SK-N-SH (cell line): ENCODE measurements at regions not wholly inside any gene's neighbourhood (a gene's known extent, or its start where the extent isn't known, plus 50 kb on each side); places are given as distances from the start of the nearest gene placed in this dataset.

ENCODE experiments used
- CTCF ChIA-PET: fragments of 300-600, 350-600 bp; formaldehyde crosslinking; extraction: SDS; loops from one replicate; lab custom pipeline; 2021; lab: Yijun Ruan, JAX
- POLR2A ChIA-PET: fragments of 350-600 bp; sonication (Branson Sonifier 250); formaldehyde crosslinking; extraction: SDS; loops from one replicate; lab custom pipeline; 2020; ENCODE audit warnings: antibody characterized with exemption, inconsistent platforms; lab: Yijun Ruan, JAX
- DNase-seq: peaks from one replicate; pipeline ENCODE4 v3.0.0; 2012
- H2AFZ ChIP-seq: fragments of 200-600 bp; sonication (generic); 2 replicates; pipeline ENCODE4 v1.8.1; 2016; ENCODE audit warnings: antibody characterized with exemption, mild to moderate bottlenecking, low read depth
- H3F3A ChIP-seq: fragments of 200-600 bp; sonication (generic); replicated peaks from 2 replicates; pipeline ENCODE3; 2016; ENCODE audit warnings: antibody characterized with exemption, mild to moderate bottlenecking; ENCODE audit not compliant: insufficient read depth
- H3K27ac ChIP-seq, 2 experiments: fragments of 200-500 bp in 1 of 2; fragments of 200-600 bp in 1 of 2; sonication (Bioruptor generic) in 1 of 2; sonication (generic), shearing (Covaris generic) in 1 of 2; 2 replicates each; pipeline versions ENCODE4 v1.5.1 to v1.6.1; 2014 to 2016; ENCODE audit warnings: low read depth in 2 of 2, inconsistent platforms in 1 of 2, low read length in 1 of 2, mild to moderate bottlenecking in 1 of 2, mixed read lengths in 1 of 2
- H3K27me3 ChIP-seq: fragments of 200-600 bp; sonication (generic), shearing (Covaris generic); 2 replicates; pipeline ENCODE4 v1.6.1; 2016; ENCODE audit warnings: mixed run types; ENCODE audit not compliant: insufficient read depth
- H3K36me3 ChIP-seq, 2 experiments: fragments of 200-500 bp in 1 of 2; fragments of 200-600 bp in 1 of 2; sonication (Bioruptor generic) in 1 of 2; sonication (generic) in 1 of 2; replicated peaks in 1 of 2; 2 replicates each; pipeline versions ENCODE3 to v1.5.1; 2014 to 2016; ENCODE audit warnings: low read length in 1 of 2, mild to moderate bottlenecking in 1 of 2; ENCODE audit not compliant: insufficient read depth in 2 of 2, control insufficient read depth in 1 of 2
- H3K4me1 ChIP-seq, 2 experiments: fragments of 200-500 bp in 1 of 2; fragments of 200-600 bp in 1 of 2; sonication (Bioruptor generic) in 1 of 2; sonication (generic), shearing (Covaris generic) in 1 of 2; 2 replicates each; pipeline versions ENCODE4 v1.5.1 to v1.6.1; 2014 to 2016; ENCODE audit warnings: low read depth in 1 of 2, low read length in 1 of 2, mixed run types in 1 of 2; ENCODE audit not compliant: insufficient read depth in 2 of 2, control insufficient read depth in 1 of 2
- H3K4me2 ChIP-seq: fragments of 200-600 bp; sonication (generic), shearing (Covaris generic); 2 replicates; pipeline ENCODE4 v1.6.1; 2017; ENCODE audit warnings: mixed run types
- H3K4me3 ChIP-seq, 2 experiments: fragments of 200-500 bp in 1 of 2; fragments of 200-600 bp in 1 of 2; sonication (Bioruptor generic) in 1 of 2; sonication (generic), shearing (Covaris generic) in 1 of 2; 2 replicates each; pipeline versions ENCODE4 v1.5.1 to v1.8.1; 2014 to 2016; ENCODE audit warnings: low read depth in 2 of 2, inconsistent platforms in 1 of 2, low read length in 1 of 2, mild to moderate bottlenecking in 1 of 2, mixed read lengths in 1 of 2, moderate library complexity in 1 of 2
- H3K79me2 ChIP-seq: fragments of 200-600 bp; sonication (generic); 2 replicates; pipeline ENCODE4 v1.8.1; 2017; ENCODE audit warnings: mild to moderate bottlenecking; ENCODE audit not compliant: insufficient read depth
- H3K9ac ChIP-seq: fragments of 200-600 bp; sonication (generic); 2 replicates; pipeline ENCODE4 v1.6.1; 2017; ENCODE audit warnings: mixed run types
- H3K9me2 ChIP-seq: fragments of 200-600 bp; sonication (generic); 2 replicates; pipeline ENCODE4 v1.6.1; 2017; ENCODE audit warnings: mixed run types
- H3K9me3 ChIP-seq: fragments of 200-600 bp; sonication (generic); 2 replicates; pipeline ENCODE4 v1.6.1; 2017; ENCODE audit warnings: mixed run types, mild to moderate bottlenecking, moderate library complexity
- H4K20me1 ChIP-seq: fragments of 200-600 bp; sonication (generic); 2 replicates; pipeline ENCODE4 v1.6.1; 2017; ENCODE audit warnings: mild to moderate bottlenecking, mixed run types; ENCODE audit not compliant: insufficient read depth
- CHD2 ChIP-seq: fragments of 150-350 bp; IDR thresholded peaks from 2 replicates; pipeline ENCODE4 v1.6.1; 2018; ENCODE audit warnings: low read length; ENCODE audit not compliant: partially characterized antibody
- ELF1 ChIP-seq: IDR thresholded peaks from 2 replicates; pipeline ENCODE4 v1.4.0; 2012
- EP300 ChIP-seq, 2 experiments: IDR thresholded peaks; 2 replicates each; pipeline versions ENCODE4 v1.4.0 to v1.6.1; 2012; ENCODE audit warnings: borderline replicate concordance in 1 of 2, low read depth in 1 of 2, low read length in 1 of 2
- EZH2phosphoT487 ChIP-seq: fragments of 200-600 bp; sonication (generic); IDR thresholded peaks from 2 replicates; pipeline ENCODE4 v1.6.1; 2017; ENCODE audit warnings: low read depth, mixed run types, mild to moderate bottlenecking, antibody characterized with exemption, moderate library complexity, borderline replicate concordance
- FOSL2 ChIP-seq: IDR thresholded peaks from 2 replicates; pipeline ENCODE4 v1.4.0; 2012; ENCODE audit warnings: low read depth, mild to moderate bottlenecking, moderate library complexity, borderline replicate concordance
- FOXJ3 ChIP-seq: sonication (generic); formaldehyde crosslinking; IDR thresholded peaks from 2 replicates; pipeline ENCODE4 v1.5.1; 2020; ENCODE audit warnings: mild to moderate bottlenecking, missing genetic modification reagents
- GABPA ChIP-seq: IDR thresholded peaks from 2 replicates; pipeline ENCODE4 v1.4.0; 2012; ENCODE audit warnings: low read depth, mild to moderate bottlenecking
- GATA2 ChIP-seq: sonication (generic); formaldehyde crosslinking; IDR thresholded peaks from 2 replicates; pipeline ENCODE4 v1.5.0; 2020; ENCODE audit warnings: mild to moderate bottlenecking, missing genetic modification reagents
- MEF2A ChIP-seq: IDR thresholded peaks from 2 replicates; pipeline ENCODE4 v1.4.0; 2012; ENCODE audit warnings: low read depth, borderline replicate concordance
- MXI1 ChIP-seq: IDR thresholded peaks from 2 replicates; pipeline ENCODE4 v1.6.1; 2012; ENCODE audit warnings: mild to moderate bottlenecking, low read depth, low read length, improper control_type of control experiment
- NFIC ChIP-seq: IDR thresholded peaks from 2 replicates; pipeline ENCODE4 v1.4.0; 2012; ENCODE audit warnings: borderline replicate concordance
- RAD21 ChIP-seq: IDR thresholded peaks from 2 replicates; pipeline ENCODE4 v1.6.1; 2012; ENCODE audit warnings: mild to moderate bottlenecking, low read length
- RFX5 ChIP-seq: IDR thresholded peaks from 2 replicates; pipeline ENCODE4 v1.6.1; 2012; ENCODE audit warnings: mild to moderate bottlenecking, improper control_type of control experiment, low read length
- SIN3A ChIP-seq: IDR thresholded peaks from 2 replicates; pipeline ENCODE4 v1.6.1; 2012; ENCODE audit warnings: low read depth, mild to moderate bottlenecking, low read length, moderate library complexity, borderline replicate concordance
- TAF1 ChIP-seq: IDR thresholded peaks from 2 replicates; pipeline ENCODE4 v1.6.1; 2012; ENCODE audit warnings: low read depth, mild to moderate bottlenecking, low read length, moderate library complexity, borderline replicate concordance
- TCF12 ChIP-seq: IDR thresholded peaks from 2 replicates; pipeline ENCODE4 v1.4.0; 2012
- TEAD4 ChIP-seq: IDR thresholded peaks from 2 replicates; pipeline ENCODE4 v1.4.0; 2012; ENCODE audit warnings: mild to moderate bottlenecking, borderline replicate concordance; ENCODE audit not compliant: insufficient read depth
- WGBS: methylation state at CpG from one replicate; pipeline ENCODE4 v1.1.6; 2017; ENCODE audit warnings: low lambda C conversion rate; 5-methylcytosine and 5-hydroxymethylcytosine counted together
- TF ChIP-seq, protein P1 (sequence below): IDR thresholded peaks from 2 replicates; pipeline ENCODE4; 2012
- TF ChIP-seq, protein P2 (sequence below): fragments of 200-600 bp; sonication (generic); IDR thresholded peaks from 2 replicates; pipeline ENCODE4 v1.6.1; 2017; ENCODE audit warnings: antibody characterized with exemption, mild to moderate bottlenecking, moderate library complexity
- TF ChIP-seq, protein P3 (sequence below): fragments of 150-350 bp; IDR thresholded peaks from 2 replicates; pipeline ENCODE4 v1.6.1; 2016; ENCODE audit warnings: mild to moderate bottlenecking, low read depth, low read length

DNA sequence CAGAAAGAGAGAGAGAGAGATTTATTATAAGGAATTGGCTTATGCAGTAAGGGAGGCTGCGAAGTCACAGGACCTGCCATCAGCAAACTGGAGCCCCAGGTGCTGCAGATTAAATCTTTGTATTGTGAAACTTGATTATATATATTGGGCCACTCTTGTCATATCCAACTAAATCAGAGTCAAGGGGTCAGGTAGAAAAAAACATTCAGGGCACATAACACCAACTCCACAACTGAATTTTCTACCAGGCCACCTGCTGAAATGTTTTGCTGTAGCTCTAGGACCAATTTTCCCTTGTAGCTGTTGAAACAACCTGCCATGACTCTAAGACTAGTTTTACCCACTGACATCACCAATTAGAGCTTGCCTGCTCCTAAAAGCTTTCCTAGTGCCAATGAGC is 1240.8 kb downstream of the SLC16A7 start:
- Histone ChIP-seq H3K27me3 (no peaks in the 10 kb centered on the region), H3F3A (no peaks in the 10 kb centered on the region), H3K79me2 (no peaks in the 10 kb centered on the region), H3K9me3 (no peaks in the 10 kb centered on the region), H3K36me3 (no peaks in the 10 kb centered on the region), H3K4me1 (no peaks in the 10 kb centered on the region), H3K27ac (no peak overlapping the region), H3K9ac (no peak overlapping the region), H4K20me1 (no peaks in the 10 kb centered on the region), H3K4me3 (no peak overlapping the region), H3K4me2 (no peak overlapping the region), H2AFZ (no peak overlapping the region), H3K9me2 (no peaks in the 10 kb centered on the region)
- ChIA-PET CTCF (no interaction called here), POLR2A (no interaction called here)
- WGBS, result 5% methylated on average over 1 of the region's 1 CpG
- TF ChIP-seq MEF2A (no peak), GABPA (no peak), TCF12 (no peak)
- no peak for DNase-seq

DNA sequence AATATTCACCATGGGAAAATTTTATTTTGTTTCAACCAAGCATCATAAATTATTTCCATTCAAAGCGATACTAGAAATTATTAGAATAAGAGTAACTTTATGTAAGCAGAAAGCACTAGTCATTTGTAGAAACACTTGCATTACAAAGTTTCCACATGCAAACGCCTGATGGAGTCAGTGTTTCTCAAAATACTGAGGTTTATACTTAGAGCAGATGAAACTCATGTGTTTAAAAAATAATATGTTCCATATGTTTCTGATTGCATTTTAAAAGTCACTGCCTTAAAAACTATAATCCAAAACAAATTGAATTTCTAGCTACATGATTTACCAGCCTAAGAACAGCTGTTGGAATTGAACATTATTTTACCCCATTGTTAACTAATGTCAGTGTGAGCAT is 1246.4 kb downstream of the SLC16A7 start:
- no peaks in the 10 kb centered on the region for H3K27me3 ChIP-seq
- 13% methylated on average over 2 of the region's 2 CpGs for WGBS
- TF ChIP-seq, protein P1, sequence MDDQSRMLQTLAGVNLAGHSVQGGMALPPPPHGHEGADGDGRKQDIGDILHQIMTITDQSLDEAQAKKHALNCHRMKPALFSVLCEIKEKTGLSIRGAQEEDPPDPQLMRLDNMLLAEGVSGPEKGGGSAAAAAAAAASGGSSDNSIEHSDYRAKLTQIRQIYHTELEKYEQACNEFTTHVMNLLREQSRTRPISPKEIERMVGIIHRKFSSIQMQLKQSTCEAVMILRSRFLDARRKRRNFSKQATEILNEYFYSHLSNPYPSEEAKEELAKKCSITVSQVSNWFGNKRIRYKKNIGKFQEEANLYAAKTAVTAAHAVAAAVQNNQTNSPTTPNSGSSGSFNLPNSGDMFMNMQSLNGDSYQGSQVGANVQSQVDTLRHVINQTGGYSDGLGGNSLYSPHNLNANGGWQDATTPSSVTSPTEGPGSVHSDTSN, result no peak
- TF ChIP-seq FOXJ3 (CRISPR knock-in tag) (no peak), RAD21 (no peak), CHD2 (no peak), TCF12 (no peak), RFX5 (no peak), SIN3A (no peak)
- no peaks in the 10 kb centered on the region for H3K9me3 ChIP-seq
- H3K4me2 ChIP-seq, result no peak overlapping the region
- H3K9ac ChIP-seq, result no peak overlapping the region
- no peaks in the 10 kb centered on the region for H3K9me2 ChIP-seq
- no peaks in the 10 kb centered on the region for H3K4me1 ChIP-seq
- no peak overlapping the region for H2AFZ ChIP-seq
- H3K27ac ChIP-seq, result no peak overlapping the region
- H4K20me1 ChIP-seq, result no peaks in the 10 kb centered on the region
- no peaks in the 10 kb centered on the region for H3F3A ChIP-seq
- ChIA-PET POLR2A (no interaction called here), CTCF (no interaction called here)
- no peak for DNase-seq
- no peaks in the 10 kb centered on the region for H3K79me2 ChIP-seq
- no peak overlapping the region for H3K4me3 ChIP-seq
- H3K36me3 ChIP-seq, result no peaks in the 10 kb centered on the region

DNA sequence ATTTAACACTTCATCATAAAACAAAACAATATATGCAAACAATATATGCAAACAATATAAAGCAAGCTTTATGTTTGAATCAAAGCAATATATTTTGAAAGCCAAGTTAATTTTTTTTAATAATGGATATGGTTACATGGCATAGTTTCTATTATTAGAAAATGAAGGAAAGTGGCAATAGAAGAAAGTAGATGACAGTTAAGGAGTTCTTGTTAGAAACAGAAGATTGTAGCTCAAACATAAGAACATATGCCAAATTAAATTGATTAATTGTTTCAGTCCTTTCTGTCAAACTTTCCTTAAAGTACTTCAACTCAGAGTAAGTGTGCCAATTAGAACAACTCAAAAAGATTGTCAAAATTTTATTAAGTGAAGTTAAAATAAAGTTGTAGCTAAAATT is 1248.3 kb downstream of the SLC16A7 start:
- POLR2A ChIA-PET, result no interaction called here
- TF ChIP-seq EZH2phosphoT487 (no peak), SIN3A (no peak), MEF2A (no peak), MXI1 (no peak), EP300 (IDR thresholded peaks at IDR 0.05; ENCODE audit: borderline replicate concordance in 1 of 2, low read depth in 1 of 2, low read length in 1 of 2) (no peak), FOXJ3 (CRISPR knock-in tag) (no peak), GATA2 (CRISPR knock-in tag) (no peak), NFIC (no peak), CHD2 (no peak), RFX5 (no peak), TAF1 (no peak), TEAD4 (no peak), ELF1 (no peak), FOSL2 (no peak)
- TF ChIP-seq, protein P2, sequence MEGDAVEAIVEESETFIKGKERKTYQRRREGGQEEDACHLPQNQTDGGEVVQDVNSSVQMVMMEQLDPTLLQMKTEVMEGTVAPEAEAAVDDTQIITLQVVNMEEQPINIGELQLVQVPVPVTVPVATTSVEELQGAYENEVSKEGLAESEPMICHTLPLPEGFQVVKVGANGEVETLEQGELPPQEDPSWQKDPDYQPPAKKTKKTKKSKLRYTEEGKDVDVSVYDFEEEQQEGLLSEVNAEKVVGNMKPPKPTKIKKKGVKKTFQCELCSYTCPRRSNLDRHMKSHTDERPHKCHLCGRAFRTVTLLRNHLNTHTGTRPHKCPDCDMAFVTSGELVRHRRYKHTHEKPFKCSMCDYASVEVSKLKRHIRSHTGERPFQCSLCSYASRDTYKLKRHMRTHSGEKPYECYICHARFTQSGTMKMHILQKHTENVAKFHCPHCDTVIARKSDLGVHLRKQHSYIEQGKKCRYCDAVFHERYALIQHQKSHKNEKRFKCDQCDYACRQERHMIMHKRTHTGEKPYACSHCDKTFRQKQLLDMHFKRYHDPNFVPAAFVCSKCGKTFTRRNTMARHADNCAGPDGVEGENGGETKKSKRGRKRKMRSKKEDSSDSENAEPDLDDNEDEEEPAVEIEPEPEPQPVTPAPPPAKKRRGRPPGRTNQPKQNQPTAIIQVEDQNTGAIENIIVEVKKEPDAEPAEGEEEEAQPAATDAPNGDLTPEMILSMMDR, result no peak
- TF ChIP-seq, protein P3, sequence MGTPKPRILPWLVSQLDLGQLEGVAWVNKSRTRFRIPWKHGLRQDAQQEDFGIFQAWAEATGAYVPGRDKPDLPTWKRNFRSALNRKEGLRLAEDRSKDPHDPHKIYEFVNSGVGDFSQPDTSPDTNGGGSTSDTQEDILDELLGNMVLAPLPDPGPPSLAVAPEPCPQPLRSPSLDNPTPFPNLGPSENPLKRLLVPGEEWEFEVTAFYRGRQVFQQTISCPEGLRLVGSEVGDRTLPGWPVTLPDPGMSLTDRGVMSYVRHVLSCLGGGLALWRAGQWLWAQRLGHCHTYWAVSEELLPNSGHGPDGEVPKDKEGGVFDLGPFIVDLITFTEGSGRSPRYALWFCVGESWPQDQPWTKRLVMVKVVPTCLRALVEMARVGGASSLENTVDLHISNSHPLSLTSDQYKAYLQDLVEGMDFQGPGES, result no peak

More for the DNA sequence above, 1248.3 kb downstream of the SLC16A7 start:
- Histone ChIP-seq H3K4me2 (no peak overlapping the region), H3K4me1 (no peaks in the 10 kb centered on the region), H3K9ac (no peak overlapping the region), H3F3A (no peaks in the 10 kb centered on the region), H3K36me3 (no peaks in the 10 kb centered on the region), H4K20me1 (no peaks in the 10 kb centered on the region), H3K79me2 (no peaks in the 10 kb centered on the region), H3K27ac (no peak overlapping the region), H3K27me3 (no peaks in the 10 kb centered on the region), H3K9me3 (no peaks in the 10 kb centered on the region), H2AFZ (no peak overlapping the region), H3K4me3 (no peak overlapping the region), H3K9me2 (no peaks in the 10 kb centered on the region)
- DNase-seq, result no peak
- CTCF ChIA-PET, result interaction anchor here (1.3 kb wide), 1 partner anchor 59 kb away, joined by 4 read pairs; no protein-coding TSS in a partner anchor
